Smooth muscle cell (in vitro differentiated cells): ENCODE measurements at regions not wholly inside any gene's neighbourhood (a gene's known extent, or its start where the extent isn't known, plus 50 kb on each side); places are given as distances from the start of the nearest gene placed in this dataset.

Source experiments
- DNase-seq: peaks from one replicate; lab custom pipeline; 2025; ENCODE audit not compliant: unreplicated experiment; lab: John Stamatoyannopoulos, UW
- H2AFZ ChIP-seq: fragments of 200-600 bp; sonication (generic); 2 replicates; pipeline ENCODE4 v1.6.0; 2016; ENCODE audit warnings: antibody characterized with exemption, low read depth, mild to moderate bottlenecking
- H3F3A ChIP-seq: fragments of 200-600 bp; sonication (generic); 2 replicates; pipeline ENCODE4 v1.6.0; 2017; ENCODE audit warnings: antibody characterized with exemption, low read depth
- H3K27ac ChIP-seq: fragments of 200-600 bp; sonication (generic); 2 replicates; pipeline ENCODE4 v1.5.1; 2016; ENCODE audit warnings: low read depth, mild to moderate bottlenecking
- H3K27me3 ChIP-seq: fragments of 200-600 bp; sonication (generic); 2 replicates; pipeline ENCODE4 v1.6.1; 2016; ENCODE audit warnings: low read depth, mild to moderate bottlenecking
- H3K36me3 ChIP-seq: fragments of 200-600 bp; sonication (generic); 2 replicates; pipeline ENCODE4 v1.5.1; 2016; ENCODE audit warnings: low read depth
- H3K4me1 ChIP-seq: fragments of 200-600 bp; sonication (generic); 2 replicates; pipeline ENCODE4 v1.5.1; 2016; ENCODE audit warnings: low read depth
- H3K4me2 ChIP-seq: fragments of 200-600 bp; sonication (generic); 2 replicates; pipeline ENCODE4 v1.6.0; 2016; ENCODE audit warnings: mild to moderate bottlenecking
- H3K4me3 ChIP-seq: fragments of 200-600 bp; sonication (generic); 2 replicates; pipeline ENCODE4 v1.5.1; 2016; ENCODE audit warnings: mild to moderate bottlenecking
- H3K79me2 ChIP-seq: fragments of 200-600 bp; sonication (generic); 2 replicates; pipeline ENCODE4 v1.6.0; 2016; ENCODE audit warnings: low read depth, mild to moderate bottlenecking
- H3K9ac ChIP-seq: fragments of 200-600 bp; sonication (generic); 2 replicates; pipeline ENCODE4 v1.6.0; 2016; ENCODE audit warnings: low read depth
- H3K9me3 ChIP-seq: fragments of 200-600 bp; sonication (generic); replicated peaks from 2 replicates; pipeline ENCODE4 v1.5.1; 2016; ENCODE audit warnings: low read depth
- H4K20me1 ChIP-seq: fragments of 200-600 bp; sonication (generic); 2 replicates; pipeline ENCODE4 v1.6.0; 2016; ENCODE audit warnings: low read depth
- CTCF ChIP-seq: fragments of 200-600 bp; sonication (generic); IDR thresholded peaks from 2 replicates; pipeline ENCODE4 v1.5.1; 2017; ENCODE audit warnings: borderline replicate concordance, mild to moderate bottlenecking, antibody characterized with exemption; ENCODE audit not compliant: insufficient read depth, poor library complexity, severe bottlenecking
- WGBS: methylation state at CpG from one replicate; pipeline ENCODE4 v1.1.7; 2016; ENCODE audit warnings: low lambda C conversion rate; 5-methylcytosine and 5-hydroxymethylcytosine counted together

DNA sequence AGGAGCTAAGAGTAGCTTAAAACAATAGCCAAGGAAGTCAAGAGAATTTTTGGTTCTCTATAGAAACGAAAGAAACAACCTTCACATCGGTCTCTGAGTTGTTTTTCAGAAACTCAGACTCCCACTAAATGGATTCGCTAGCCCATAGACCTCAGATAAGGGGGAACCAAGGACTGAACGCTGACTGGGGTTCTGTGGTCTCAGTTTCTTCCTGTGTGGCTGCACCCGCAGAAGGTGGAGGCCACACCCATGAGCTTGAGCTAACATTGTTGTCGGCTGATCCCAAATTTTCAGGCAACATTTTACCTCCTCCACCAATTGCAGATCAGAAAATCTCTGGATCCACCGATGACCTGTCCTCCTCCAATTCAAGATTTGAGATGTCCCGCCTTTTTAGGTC lies 456.1 kb downstream of the AJAP1 start:
- H4K20me1 ChIP-seq, result no peaks in the 10 kb centered on the region
- H3K9ac ChIP-seq, result no peak overlapping the region
- H3K27me3 ChIP-seq, result no peaks in the 10 kb centered on the region
- no peaks in the 10 kb centered on the region for H3K79me2 ChIP-seq
- no peak overlapping the region for H3K27ac ChIP-seq
- TF ChIP-seq CTCF, result no peak
- H3K4me2 ChIP-seq, result no peak overlapping the region
- no peak overlapping the region for H2AFZ ChIP-seq
- no peaks in the 10 kb centered on the region for H3K36me3 ChIP-seq
- no peaks in the 10 kb centered on the region for H3K4me1 ChIP-seq
- 91% methylated on average over 8 of the region's 8 CpGs for WGBS
- no peaks in the 10 kb centered on the region for H3F3A ChIP-seq
- H3K9me3 ChIP-seq, result no peaks in the 10 kb centered on the region
- no peak overlapping the region for H3K4me3 ChIP-seq
- DNase-seq, result no peak

GRCh38 chr1:5109633-5110032 lies 455.2 kb downstream of the AJAP1 start:
- Histone ChIP-seq H4K20me1 (no peaks in the 10 kb centered on the region), H3K9ac (no peak overlapping the region), H3K27me3 (no peaks in the 10 kb centered on the region), H2AFZ (no peak overlapping the region), H3K27ac (no peak overlapping the region), H3F3A (no peaks in the 10 kb centered on the region), H3K4me3 (no peak overlapping the region), H3K79me2 (no peaks in the 10 kb centered on the region), H3K4me1 (no peaks in the 10 kb centered on the region), H3K4me2 (no peak overlapping the region), H3K9me3 (no peaks in the 10 kb centered on the region), H3K36me3 (no peaks in the 10 kb centered on the region)
- no peak for DNase-seq
- WGBS, result 83% methylated on average over 11 of the region's 11 CpGs
- no peak for TF ChIP-seq CTCF

DNA sequence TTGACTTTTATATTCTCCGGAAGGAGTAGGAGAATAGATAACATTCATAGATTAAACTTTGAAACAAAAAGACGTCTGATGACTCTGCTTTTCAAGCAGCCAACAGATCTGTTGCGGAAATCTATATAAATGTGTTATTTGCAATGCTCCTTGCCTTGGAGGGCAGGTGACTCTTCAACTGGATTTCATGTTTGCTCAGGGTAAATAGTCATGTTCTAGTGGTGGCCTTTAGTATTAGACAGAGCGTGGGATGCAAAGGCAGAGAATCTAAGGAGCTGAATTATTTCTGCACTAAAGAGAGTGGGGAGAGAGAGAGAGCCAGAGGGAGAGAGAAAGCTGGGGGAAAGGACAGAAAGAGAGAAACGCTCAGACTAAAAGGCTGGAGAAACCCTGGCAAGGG lies 454.3 kb downstream of the AJAP1 start:
- Histone ChIP-seq H3K4me3 (no peak overlapping the region), H3K27me3 (no peaks in the 10 kb centered on the region), H3F3A (no peaks in the 10 kb centered on the region), H4K20me1 (no peaks in the 10 kb centered on the region), H3K79me2 (no peaks in the 10 kb centered on the region), H3K9me3 (no peaks in the 10 kb centered on the region), H3K9ac (no peak overlapping the region), H3K27ac (no peak overlapping the region), H3K4me2 (no peak overlapping the region), H3K36me3 (no peaks in the 10 kb centered on the region), H2AFZ (no peak overlapping the region), H3K4me1 (no peaks in the 10 kb centered on the region)
- 87% methylated on average over 5 of the region's 5 CpGs for WGBS
- DNase-seq, result no peak
- no peak for TF ChIP-seq CTCF

GRCh38 chr1:5105744-5106143 lies 451.3 kb downstream of the AJAP1 start:
- Histone ChIP-seq H2AFZ (no peak overlapping the region), H3K36me3 (no peaks in the 10 kb centered on the region), H3K27ac (no peak overlapping the region), H3K4me3 (no peak overlapping the region), H3K4me1 (no peaks in the 10 kb centered on the region), H3K9me3 (no peaks in the 10 kb centered on the region), H3K27me3 (no peaks in the 10 kb centered on the region), H3K4me2 (no peak overlapping the region), H4K20me1 (no peaks in the 10 kb centered on the region), H3K79me2 (no peaks in the 10 kb centered on the region), H3F3A (no peaks in the 10 kb centered on the region), H3K9ac (no peak overlapping the region)
- TF ChIP-seq CTCF, result no peak
- DNase-seq, result no peak
- 87% methylated on average over 2 of the region's 2 CpGs for WGBS
